Activated naive CD4-positive, alpha-beta T cell treated with anti-CD3 and anti-CD28 coated beads for 36 hours (primary cell): ENCODE measurements at regions not wholly inside any gene's neighbourhood (a gene's known extent, or its start where the extent isn't known, plus 50 kb on each side); places are given as distances from the start of the nearest gene placed in this dataset.

Experiments
- CTCF ChIA-PET: fragments of 350-600 bp; sonication (Branson Sonifier 250); formaldehyde crosslinking; loops from one replicate; lab custom pipeline; 2021; ENCODE audit warnings: antibody characterized with exemption; lab: Charles Lee
- DNase-seq: peaks from one replicate; pipeline ENCODE4 v3.0.0-alpha.2; 2020
- H3K27ac Mint-ChIP-seq: one replicate; pipeline ENCODE4 v1.8.0; 2021; ENCODE audit warnings: mild to moderate bottlenecking, mixed read lengths
- H3K27me3 Mint-ChIP-seq: one replicate; pipeline ENCODE4 v1.8.0; 2021; ENCODE audit warnings: low read depth, mixed read lengths
- H3K36me3 Mint-ChIP-seq: one replicate; pipeline ENCODE4 v1.8.0; 2021; ENCODE audit warnings: low read depth, mixed read lengths
- H3K4me1 Mint-ChIP-seq: one replicate; pipeline ENCODE4 v1.8.0; 2021; ENCODE audit warnings: low read depth, mixed read lengths
- H3K4me3 Mint-ChIP-seq: one replicate; pipeline ENCODE4 v1.8.0; 2021; ENCODE audit warnings: mild to moderate bottlenecking, moderate library complexity, mixed read lengths
- H3K9me3 Mint-ChIP-seq: one replicate; pipeline ENCODE4 v1.8.0; 2021; ENCODE audit warnings: mixed read lengths
- intact Hi-C: fragments of 100-400 bp; cut with micrococcal nuclease; formaldehyde crosslinking; loops from one replicate; pipeline ENCODE4 v1.15.1; 2023

- H3K4me1 Mint-ChIP-seq = no peaks in the 10 kb centered on the region
- intact Hi-C loops = no loop called here
- no peaks in the 10 kb centered on the region for H3K9me3 Mint-ChIP-seq
- H3K27me3 Mint-ChIP-seq = no peaks in the 10 kb centered on the region
- no peak overlapping the region for H3K27ac Mint-ChIP-seq
- H3K4me3 Mint-ChIP-seq = no peak overlapping the region
- H3K36me3 Mint-ChIP-seq = no peaks in the 10 kb centered on the region
- CTCF ChIA-PET = no interaction called here
- DNase-seq = no peak
Observed at GRCh38 chr18:76554547-76555222, 59.6 kb upstream of the ZNF516 start.

DNA sequence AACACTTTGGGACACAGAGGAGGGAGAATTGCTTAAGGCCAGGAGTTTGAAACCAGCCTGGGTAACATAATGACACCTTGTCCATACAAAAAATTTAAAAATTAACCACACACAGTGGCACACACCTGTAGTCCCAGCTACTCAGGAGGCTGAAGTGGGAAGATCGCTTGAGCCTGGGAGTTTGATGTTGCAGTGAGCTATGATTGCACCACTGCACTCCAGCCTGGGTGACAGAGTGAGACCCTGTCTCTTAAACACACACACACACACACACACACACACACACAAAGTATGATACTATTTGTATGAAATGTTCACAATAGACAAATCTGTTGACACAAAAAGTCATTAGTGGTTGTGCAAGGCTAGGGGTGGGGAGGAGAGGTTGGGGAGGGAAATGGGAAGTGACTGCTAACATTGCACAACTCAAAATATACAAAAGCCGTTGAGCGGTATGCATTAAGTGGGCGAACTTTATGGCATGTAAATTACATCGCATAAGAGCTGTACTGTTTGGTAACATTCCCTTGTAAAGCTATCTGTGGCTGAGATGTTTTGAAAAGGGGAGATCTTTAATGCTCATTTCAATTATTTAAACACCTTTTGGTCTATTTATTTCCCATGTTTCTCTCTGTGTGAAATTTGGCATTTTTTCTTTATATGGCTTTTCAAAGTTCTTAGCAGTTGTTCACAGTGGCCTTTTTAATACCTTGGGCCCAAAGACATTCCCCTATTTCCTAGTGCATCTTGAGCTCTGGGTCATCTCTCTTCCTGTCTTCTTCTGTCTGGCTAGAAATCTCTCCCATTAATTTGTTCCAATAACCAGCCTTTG is 58.9 kb upstream of the ZNF516 start:
- no peaks in the 10 kb centered on the region for H3K4me1 Mint-ChIP-seq
- H3K27me3 Mint-ChIP-seq = no peaks in the 10 kb centered on the region
- no peak overlapping the region for H3K4me3 Mint-ChIP-seq
- intact Hi-C loops = no loop called here
- H3K9me3 Mint-ChIP-seq = no peaks in the 10 kb centered on the region
- no peak overlapping the region for H3K27ac Mint-ChIP-seq
- no peak for DNase-seq
- CTCF ChIA-PET = no interaction called here
- no peaks in the 10 kb centered on the region for H3K36me3 Mint-ChIP-seq

DNA sequence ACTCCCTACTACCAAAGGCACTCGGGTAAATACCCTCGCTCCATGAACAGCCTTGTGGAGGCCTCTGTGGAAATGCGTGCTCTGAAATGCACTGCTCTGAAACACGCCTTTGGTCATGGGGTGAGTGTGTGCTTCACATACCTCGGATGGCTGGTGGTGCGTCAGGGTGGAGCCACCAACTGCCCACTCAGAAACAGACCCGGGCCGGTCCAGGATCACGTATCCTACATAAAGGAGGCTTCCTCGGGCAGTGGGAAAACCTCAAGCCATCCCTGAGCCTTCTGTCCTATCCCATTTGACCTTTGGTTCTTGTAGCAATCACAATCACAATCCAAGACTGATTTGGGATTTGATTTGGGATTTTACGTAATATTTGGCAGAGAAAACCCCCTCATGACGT is 53.5 kb upstream of the ZNF516 start:
- Mint-ChIP-seq H3K27ac (no peak overlapping the region), H3K4me3 (no peak overlapping the region), H3K36me3 (no peaks in the 10 kb centered on the region), H3K4me1 (no peaks in the 10 kb centered on the region), H3K9me3 (no peaks in the 10 kb centered on the region), H3K27me3 (no peaks in the 10 kb centered on the region)
- DNase-seq = no peak
- intact Hi-C loops = no loop called here
- CTCF ChIA-PET = no interaction called here

- Mint-ChIP-seq H3K4me1 (no peaks in the 10 kb centered on the region), H3K36me3 (no peaks in the 10 kb centered on the region), H3K4me3 (no peak overlapping the region), H3K9me3 (no peaks in the 10 kb centered on the region), H3K27me3 (peaks cover 2% of the 10 kb centered on the region), H3K27ac (no peak overlapping the region)
- no peak for DNase-seq
- intact Hi-C loops = no loop called here
- CTCF ChIA-PET = interaction anchor here (0.6 kb wide), 1 partner anchor 130 kb away, joined by 5 read pairs; no protein-coding TSS in a partner anchor
Observed at GRCh38 chr18:76547296-76547695, 52.3 kb upstream of the ZNF516 start.

DNA sequence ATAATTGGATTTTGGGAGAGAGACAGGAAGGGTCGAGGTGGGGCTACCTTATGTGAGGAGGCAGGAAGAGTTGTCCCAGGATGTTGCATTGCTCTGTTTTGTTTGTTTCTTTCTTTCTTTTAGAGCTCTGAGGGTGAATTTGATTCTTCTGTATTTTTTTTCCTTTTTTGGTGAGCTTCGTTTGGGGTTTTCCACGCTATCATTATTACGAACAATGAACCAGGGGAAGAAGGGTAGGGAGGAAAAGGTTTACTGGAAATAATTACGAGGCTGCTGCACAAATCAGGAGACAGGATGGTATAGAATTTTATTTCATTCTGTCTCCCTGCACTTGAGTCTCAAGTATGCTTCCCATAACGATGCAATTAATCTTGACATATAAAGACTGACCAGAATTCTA is 51.4 kb upstream of the ZNF516 start:
- H3K9me3 Mint-ChIP-seq = no peaks in the 10 kb centered on the region
- intact Hi-C loops = no loop called here

GRCh38 chr18:76546088-76546435 is 51.0 kb upstream of the ZNF516 start:
- intact Hi-C loops = no loop called here
- H3K36me3 Mint-ChIP-seq = no peaks in the 10 kb centered on the region
- no peak for DNase-seq
- peaks cover 2% of the 10 kb centered on the region for H3K27me3 Mint-ChIP-seq
- no peaks in the 10 kb centered on the region for H3K9me3 Mint-ChIP-seq
- no peak overlapping the region for H3K27ac Mint-ChIP-seq
- no peaks in the 10 kb centered on the region for H3K4me1 Mint-ChIP-seq
- H3K4me3 Mint-ChIP-seq = no peak overlapping the region
- CTCF ChIA-PET = no interaction called here

More for the DNA sequence above, 51.4 kb upstream of the ZNF516 start:
- no peak for DNase-seq
- Mint-ChIP-seq H3K27me3 (peaks cover 2% of the 10 kb centered on the region), H3K36me3 (no peaks in the 10 kb centered on the region), H3K4me1 (no peaks in the 10 kb centered on the region), H3K4me3 (no peak overlapping the region), H3K27ac (no peak overlapping the region)
- CTCF ChIA-PET = interaction anchor here (0.6 kb wide), 2 partner anchors 18 to 129 kb away, joined by 3 to 5 read pairs; no protein-coding TSS in a partner anchor

- no peak for DNase-seq
- intact Hi-C loops = no loop called here
- CTCF ChIA-PET = no interaction called here
- no peaks in the 10 kb centered on the region for H3K36me3 Mint-ChIP-seq
- no peaks in the 10 kb centered on the region for H3K4me1 Mint-ChIP-seq
- peaks cover 2% of the 10 kb centered on the region for H3K27me3 Mint-ChIP-seq
- no peak overlapping the region for H3K4me3 Mint-ChIP-seq
- H3K9me3 Mint-ChIP-seq = no peaks in the 10 kb centered on the region
- no peak overlapping the region for H3K27ac Mint-ChIP-seq
Observed at GRCh38 chr18:76545433-76546087, 50.5 kb upstream of the ZNF516 start.

GRCh38 chr18:76544511-76545345 is 49.7 kb upstream of the ZNF516 start:
- no peak overlapping the region for H3K4me3 Mint-ChIP-seq
- intact Hi-C loops = no loop called here
- CTCF ChIA-PET = interaction anchor here (0.5 to 0.7 kb wide), 2 partner anchors 33 to 79 kb away, joined by 3 to 5 read pairs; no protein-coding TSS in a partner anchor

More at GRCh38 chr18:76544511-76545345, 49.7 kb upstream of the ZNF516 start:
- Mint-ChIP-seq H3K27ac (no peak overlapping the region), H3K9me3 (no peaks in the 10 kb centered on the region), H3K36me3 (no peaks in the 10 kb centered on the region), H3K27me3 (peaks cover 2% of the 10 kb centered on the region), H3K4me1 (no peaks in the 10 kb centered on the region)
- no peak for DNase-seq
